GM12875 (cell line): ENCODE measurements at regions not wholly inside any gene's neighbourhood (a gene's known extent, or its start where the extent isn't known, plus 50 kb on each side); places are given as distances from the start of the nearest gene placed in this dataset.

Experiments
- H3K4me3 ChIP-seq: one replicate; pipeline ENCODE4 v1.5.1; 2011; ENCODE audit warnings: low read depth, low read length, control low read depth
- TF ChIP-seq, protein P1 (sequence below): IDR thresholded peaks from 2 replicates; pipeline ENCODE4 v1.5.1; 2011; ENCODE audit warnings: low read depth, mild to moderate bottlenecking, control low read depth, inconsistent platforms, low read length, moderate library complexity, borderline replicate concordance; ENCODE audit not compliant: insufficient read depth

- H3K4me3 ChIP-seq, result no peak overlapping the region
- TF ChIP-seq, protein P1, sequence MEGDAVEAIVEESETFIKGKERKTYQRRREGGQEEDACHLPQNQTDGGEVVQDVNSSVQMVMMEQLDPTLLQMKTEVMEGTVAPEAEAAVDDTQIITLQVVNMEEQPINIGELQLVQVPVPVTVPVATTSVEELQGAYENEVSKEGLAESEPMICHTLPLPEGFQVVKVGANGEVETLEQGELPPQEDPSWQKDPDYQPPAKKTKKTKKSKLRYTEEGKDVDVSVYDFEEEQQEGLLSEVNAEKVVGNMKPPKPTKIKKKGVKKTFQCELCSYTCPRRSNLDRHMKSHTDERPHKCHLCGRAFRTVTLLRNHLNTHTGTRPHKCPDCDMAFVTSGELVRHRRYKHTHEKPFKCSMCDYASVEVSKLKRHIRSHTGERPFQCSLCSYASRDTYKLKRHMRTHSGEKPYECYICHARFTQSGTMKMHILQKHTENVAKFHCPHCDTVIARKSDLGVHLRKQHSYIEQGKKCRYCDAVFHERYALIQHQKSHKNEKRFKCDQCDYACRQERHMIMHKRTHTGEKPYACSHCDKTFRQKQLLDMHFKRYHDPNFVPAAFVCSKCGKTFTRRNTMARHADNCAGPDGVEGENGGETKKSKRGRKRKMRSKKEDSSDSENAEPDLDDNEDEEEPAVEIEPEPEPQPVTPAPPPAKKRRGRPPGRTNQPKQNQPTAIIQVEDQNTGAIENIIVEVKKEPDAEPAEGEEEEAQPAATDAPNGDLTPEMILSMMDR, result no peak
These were observed 143.7 kb downstream of the ABCC12 start for GRCh38 chr16:48011878-48012658.

GRCh38 chr16:48011466-48011865, 144.3 kb downstream of the ABCC12 start:
- H3K4me3 ChIP-seq, result no peak overlapping the region
- TF ChIP-seq, protein P1, result no peak

GRCh38 chr16:48008011-48008525, 147.7 kb downstream of the ABCC12 start:
- TF ChIP-seq, protein P1, result no peak
- H3K4me3 ChIP-seq, result no peak overlapping the region

GRCh38 chr16:48004141-48004695, 151.6 kb downstream of the ABCC12 start:
- TF ChIP-seq, protein P1, result no peak
- H3K4me3 ChIP-seq, result no peak overlapping the region

DNA sequence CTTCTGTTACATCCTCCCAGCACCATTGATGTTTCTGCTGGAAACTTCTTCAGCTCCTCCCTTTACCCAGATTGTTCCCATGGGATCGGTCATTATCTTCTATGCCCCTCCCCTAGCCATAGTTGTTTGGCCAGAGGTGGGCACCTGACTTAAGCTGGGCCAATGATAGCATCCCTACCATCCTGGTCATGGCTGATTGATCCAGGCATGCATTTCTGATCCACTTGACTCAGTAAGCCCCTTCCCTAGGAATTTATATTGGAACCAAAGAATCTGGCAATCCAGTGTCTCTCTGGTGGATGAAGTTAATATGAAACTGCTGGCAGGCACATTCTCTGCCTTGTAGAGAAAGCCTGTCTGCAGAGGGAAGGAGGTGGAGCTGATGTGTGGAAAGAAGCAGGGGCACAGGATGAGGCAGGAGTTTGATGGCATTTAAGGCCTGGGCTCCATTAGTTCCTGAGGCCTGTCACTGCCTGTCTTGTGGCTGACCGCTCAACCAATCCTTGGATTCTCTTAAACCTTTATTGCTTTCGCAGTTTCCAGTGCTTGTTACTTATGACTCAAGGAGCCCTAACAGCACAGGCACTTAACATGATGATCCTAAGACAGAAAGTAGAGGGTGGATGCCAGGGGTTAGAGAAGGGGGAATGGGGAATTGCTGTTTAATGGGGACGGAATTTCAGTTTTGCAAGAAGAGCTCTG, 152.4 kb downstream of the ABCC12 start:
- no peak overlapping the region for H3K4me3 ChIP-seq
- TF ChIP-seq, protein P1, result no peak

DNA sequence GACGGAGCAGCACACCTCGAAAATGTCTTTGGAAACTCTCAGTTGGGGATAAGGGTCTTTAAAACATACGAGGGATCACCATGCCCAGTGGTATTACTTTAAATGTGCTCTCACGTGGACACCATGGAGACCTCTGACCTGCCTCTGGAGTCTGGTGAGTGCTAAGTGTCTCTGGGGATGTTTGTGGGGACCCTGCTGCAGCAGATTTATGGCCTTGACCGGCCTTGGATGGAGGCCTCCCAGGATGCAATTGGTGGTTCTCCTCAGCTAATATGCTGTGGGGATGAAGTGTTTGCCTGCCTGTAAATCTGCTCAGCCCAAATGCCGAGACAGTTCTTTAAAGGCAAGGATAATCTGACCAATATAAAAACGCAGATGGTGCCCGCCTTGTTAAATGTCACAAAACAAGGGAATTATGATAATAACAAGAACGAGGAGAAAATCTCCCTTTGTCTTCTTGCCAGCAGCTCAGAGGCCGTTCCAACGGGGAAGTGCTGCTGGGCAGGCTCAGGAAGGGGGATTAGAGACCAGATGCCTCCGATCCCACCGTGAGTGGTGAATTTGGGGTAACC, 154.4 kb downstream of the ABCC12 start:
- TF ChIP-seq, protein P1, result no peak
- H3K4me3 ChIP-seq, result no peak overlapping the region
